ENCODE measurements at regions not wholly inside any gene's neighbourhood (a gene's known extent, or its start where the extent isn't known, plus 50 kb on each side); places are given as distances from the start of the nearest gene placed in this dataset.

DNA sequence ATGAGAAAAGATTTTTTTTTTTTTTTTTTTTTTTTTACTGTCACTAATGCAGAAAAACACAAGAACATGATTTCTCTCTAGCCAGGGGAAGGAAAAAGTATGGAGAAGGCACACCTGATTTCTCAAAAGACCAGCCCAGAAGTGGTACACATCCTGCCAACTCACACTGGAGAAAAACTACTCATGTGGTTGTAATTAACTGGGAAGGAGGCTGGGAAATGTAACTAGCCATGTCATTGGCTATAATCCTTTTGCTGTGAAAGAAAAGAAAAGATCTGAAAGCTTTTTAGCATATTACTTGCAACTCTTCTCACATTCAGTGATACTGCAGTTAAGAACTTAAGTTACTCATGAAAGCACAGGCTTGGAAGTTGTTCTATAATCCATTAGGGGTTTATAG is 195.9 kb upstream of the PMFBP1 start:
- no peak for DNase-seq (ENCODE audit: extremely low read depth in 1 of 2, low read depth in 1 of 2)

DNA sequence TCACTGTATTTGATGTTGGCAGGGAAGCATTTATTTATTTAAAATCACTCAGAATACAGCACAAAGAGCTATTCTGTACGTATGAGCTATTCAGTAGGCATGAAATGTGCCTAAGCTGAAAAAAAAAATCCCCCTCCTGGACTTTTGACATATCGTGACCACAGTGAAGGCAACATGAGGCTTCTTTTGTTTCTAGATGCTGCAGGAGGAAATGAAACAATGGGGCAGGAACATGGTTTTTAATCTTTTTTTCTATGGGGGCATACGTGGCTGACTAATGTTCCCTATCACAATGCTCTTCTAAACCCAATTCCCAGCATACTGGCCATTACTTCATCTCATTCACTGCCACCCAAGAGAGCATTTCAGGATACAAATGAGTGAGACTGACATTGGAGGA is 191.0 kb upstream of the PMFBP1 start:
- DNase-seq (ENCODE audit: extremely low read depth in 1 of 2, low read depth in 1 of 2) = no peak

DNA sequence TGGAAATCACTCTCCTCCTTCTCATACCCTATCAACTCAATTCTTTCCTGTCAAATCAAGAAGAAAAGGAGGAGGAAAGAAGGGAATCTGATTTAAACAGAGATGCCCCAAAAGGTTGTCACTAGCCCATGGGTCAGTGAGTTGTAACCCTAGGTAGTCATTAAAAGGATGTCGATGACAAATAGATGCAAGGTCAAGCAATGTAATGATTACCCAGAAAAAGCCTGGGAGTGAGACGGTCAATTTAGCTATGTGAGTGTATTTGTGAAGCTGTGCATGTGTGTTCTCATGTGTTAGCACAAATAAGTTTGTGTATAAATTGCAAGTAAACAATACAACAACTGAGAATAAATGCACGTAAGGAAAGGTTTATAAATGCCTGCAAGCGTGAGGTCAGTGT is 190.5 kb upstream of the PMFBP1 start:
- DNase-seq (ENCODE audit: extremely low read depth in 1 of 2, low read depth in 1 of 2) = no peak

DNA sequence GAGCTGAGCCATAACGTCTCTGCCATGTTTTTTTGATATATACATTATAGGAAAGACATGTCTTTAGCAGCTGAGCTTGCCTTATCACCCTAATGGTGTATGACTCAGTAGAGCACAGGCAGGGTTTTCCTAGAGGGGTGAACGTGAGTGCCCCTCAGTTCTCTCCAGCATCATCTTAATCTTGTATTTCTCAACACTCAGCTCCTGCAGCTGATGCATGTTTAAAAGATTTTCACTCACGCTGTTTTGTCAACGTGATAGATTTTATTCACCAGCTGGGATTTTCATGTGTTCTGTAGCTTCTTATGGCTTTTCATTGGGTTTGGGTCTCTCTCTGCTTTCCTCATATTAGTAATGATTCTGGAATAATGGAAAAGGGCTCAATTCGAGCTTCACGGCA is 186.0 kb upstream of the PMFBP1 start:
- no peak for DNase-seq (ENCODE audit: extremely low read depth in 1 of 2, low read depth in 1 of 2)

DNA sequence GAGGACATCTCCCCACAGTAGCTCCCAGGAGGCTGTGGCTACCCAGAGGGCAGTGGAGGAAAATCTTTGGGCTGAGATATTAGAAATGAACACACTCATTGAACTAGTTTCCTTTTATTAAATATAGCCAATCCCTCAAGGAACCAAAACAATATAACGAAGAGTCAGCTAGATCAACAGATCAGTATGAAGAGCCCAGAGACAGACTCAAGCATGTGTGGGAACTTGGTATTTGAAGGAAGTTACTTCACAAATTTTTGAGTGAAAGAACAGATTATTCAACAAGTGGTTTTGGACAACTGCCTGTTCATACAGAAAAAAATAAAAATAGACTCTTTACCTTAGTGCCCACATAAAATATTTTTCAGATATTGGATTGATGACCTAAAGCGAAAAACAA is 183.6 kb upstream of the PMFBP1 start:
- no peak for DNase-seq (ENCODE audit: extremely low read depth in 1 of 2, low read depth in 1 of 2)

DNA sequence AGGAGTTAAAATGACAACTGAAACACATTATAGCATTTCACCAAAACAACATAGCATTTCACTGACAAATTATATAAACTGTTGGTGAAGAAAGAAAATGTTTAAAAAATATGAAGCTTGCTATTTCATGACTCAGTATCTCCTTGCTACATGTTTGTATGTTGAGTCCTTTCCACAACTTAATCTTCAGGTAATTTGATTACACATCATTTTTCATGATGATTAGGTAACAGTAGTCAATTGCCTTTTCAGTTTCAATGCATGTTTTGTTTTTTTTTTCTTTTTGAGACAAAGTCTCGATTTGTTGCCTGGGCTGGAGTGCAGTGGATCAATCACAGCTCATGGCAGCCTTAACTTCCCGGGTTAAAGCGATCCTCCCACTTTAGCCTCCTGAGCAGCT is 177.8 kb upstream of the PMFBP1 start:
- DNase-seq (ENCODE audit: extremely low read depth in 1 of 2, low read depth in 1 of 2) = no peak

DNA sequence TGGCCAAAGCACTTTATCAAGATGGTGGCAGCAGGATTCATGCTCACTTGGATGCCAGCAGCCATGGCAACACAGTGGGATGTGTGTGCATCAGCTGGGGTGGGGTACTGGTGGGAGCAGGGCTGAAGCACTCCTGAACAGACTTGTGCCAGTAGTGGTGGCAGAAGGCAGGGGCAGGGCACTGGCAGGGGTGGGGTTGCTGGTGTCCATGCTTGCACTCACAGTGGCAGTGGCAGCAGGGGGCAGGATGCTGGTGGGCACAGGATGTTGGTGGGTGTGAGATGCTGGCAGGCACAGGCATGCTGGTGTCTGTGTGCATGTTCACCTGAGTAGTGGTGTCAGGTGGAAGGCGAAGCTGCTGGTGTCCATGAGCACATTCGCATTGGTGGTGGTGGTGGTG is 161.0 kb upstream of the PMFBP1 start:
- no peak for DNase-seq (ENCODE audit: extremely low read depth in 1 of 2, low read depth in 1 of 2)

DNA sequence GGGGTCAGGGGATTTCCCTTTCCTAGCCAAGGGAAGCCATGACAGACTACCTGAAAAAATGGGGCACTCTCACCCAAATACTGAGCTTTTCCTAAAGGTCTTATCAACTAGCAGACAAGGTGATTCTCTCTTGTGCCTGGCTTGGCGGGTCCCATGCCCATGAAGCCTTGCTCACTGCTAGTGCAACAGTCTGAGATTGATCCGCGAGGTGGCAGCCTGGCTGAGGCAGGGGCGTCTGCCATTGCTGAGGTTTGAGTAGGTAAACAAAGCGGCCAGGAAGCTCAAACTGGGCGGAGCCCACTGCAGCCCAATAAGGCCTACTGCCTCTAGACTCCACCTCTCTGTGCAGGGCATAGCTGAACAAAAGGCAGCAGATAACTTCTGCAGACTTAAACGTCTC is 152.6 kb upstream of the PMFBP1 start:
- DNase-seq (ENCODE audit: extremely low read depth in 1 of 2, low read depth in 1 of 2) = no peak

DNA sequence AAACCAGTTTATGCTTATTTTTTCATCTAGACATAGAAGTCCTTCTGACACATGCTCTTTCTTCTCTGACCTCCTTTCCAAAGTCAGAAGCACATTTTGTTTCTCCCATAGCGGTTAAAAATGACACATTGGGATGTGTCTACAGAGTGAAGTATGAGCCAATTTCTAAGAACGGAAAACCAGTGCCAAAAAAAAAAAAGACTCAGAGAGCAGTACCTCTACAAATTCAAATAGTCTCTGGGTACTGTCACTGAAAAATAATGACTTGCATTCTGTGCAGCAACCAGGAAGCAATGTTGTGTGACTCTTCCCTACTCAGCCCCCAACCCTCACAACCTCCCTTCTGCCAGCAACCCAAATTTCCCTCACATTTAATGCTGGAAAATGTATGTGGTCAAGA is 145.5 kb upstream of the PMFBP1 start:
- no peak for DNase-seq (ENCODE audit: extremely low read depth in 1 of 2, low read depth in 1 of 2)

DNA sequence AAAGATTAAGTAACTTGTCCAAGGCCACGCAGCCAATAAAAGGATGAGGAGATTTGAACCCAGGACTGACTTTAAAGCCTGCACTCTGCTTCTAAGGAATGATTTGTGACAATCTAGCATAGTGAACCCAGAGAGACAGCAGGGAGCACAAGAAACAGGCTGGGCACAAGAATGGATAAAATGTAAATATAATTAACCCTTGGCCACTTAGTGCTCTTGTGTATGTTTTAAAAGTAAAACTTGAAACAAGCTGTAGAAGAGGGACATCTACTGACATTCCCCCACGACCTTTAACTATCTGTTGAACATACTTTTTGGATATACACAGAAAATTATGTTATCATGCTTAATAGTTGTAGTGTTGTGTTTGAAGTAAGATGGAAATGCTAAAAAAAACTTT is 141.9 kb upstream of the PMFBP1 start:
- no peak for DNase-seq (ENCODE audit: extremely low read depth in 1 of 2, low read depth in 1 of 2)

DNA sequence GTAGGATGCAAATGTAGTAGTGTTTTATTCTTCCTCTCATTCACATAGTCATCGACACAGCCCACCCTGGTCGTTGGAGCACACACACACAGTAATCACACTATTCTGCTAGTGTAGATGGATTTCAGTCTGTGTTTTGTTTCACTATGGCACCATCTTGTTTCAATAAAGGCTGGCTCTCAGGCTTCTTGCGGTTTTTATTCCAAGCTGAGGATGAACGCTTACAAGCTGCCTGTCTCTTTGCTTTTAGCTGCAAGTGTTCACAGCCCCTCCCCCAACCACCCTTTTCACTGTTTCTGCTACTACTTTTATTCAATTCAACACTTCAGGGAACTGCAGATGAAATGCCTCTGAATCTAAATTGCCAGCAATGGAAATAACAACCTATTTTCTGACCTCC is 140.9 kb upstream of the PMFBP1 start:
- no peak for DNase-seq (ENCODE audit: extremely low read depth in 1 of 2, low read depth in 1 of 2)

DNA sequence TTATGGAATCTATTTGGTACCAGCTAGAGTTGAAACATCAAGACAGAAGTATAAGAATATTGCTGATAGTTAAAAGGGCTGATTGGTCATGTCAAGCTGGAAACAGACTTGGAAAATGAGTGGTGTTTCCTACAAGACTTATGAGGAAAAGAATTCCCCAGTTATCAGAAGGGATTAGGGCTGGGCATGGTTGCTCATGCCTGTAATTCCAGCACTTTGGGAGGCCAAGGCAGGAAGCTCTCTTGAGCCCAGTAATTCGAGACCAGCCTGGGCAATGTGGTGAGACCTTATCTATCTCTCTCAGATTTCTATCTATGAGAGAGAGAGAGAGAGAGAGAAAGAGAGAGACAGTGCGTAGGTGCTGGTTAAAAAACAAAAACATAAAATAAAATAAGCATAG is 139.5 kb upstream of the PMFBP1 start:
- DNase-seq (ENCODE audit: extremely low read depth in 1 of 2, low read depth in 1 of 2) = no peak

DNA sequence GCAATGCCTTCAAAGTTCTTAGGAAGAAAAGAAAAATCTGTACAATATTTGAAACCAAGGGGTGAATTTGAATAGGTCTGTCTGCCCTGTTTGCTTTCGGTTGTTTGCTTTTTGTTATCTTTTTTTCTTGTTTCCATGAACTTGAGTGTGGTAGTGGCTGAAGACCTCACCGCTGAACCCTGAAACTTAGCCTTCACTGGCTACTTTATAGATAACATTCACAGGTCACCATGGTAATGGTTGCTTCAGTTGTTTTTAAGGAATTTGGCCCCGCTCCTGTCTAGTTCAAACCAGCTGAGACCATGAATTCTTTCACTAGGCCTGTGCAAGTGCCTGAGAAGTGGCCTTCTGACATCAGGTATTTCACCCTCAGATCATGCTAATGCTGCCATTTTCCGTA is 137.0 kb upstream of the PMFBP1 start:
- no peak for DNase-seq (ENCODE audit: extremely low read depth in 1 of 2, low read depth in 1 of 2)

DNA sequence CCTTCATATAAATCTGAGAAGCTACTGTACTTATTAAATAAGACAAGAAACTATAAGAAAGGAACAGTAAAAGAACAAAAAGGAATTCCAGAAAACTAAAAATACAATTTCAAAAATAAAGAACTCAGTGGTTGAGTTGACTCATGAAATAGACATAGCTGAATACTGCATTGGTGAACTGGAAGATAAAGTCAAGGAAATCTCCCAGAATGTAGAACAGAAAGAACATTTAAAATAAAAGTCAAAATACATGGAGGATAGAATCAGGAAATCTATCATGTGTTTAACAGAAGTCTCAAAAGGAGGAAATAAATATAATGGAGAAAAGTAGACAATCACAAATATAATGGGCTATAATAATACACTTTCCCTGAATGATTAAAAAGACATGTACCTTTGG is 136.4 kb upstream of the PMFBP1 start:
- DNase-seq (ENCODE audit: extremely low read depth in 1 of 2, low read depth in 1 of 2) = no peak

DNA sequence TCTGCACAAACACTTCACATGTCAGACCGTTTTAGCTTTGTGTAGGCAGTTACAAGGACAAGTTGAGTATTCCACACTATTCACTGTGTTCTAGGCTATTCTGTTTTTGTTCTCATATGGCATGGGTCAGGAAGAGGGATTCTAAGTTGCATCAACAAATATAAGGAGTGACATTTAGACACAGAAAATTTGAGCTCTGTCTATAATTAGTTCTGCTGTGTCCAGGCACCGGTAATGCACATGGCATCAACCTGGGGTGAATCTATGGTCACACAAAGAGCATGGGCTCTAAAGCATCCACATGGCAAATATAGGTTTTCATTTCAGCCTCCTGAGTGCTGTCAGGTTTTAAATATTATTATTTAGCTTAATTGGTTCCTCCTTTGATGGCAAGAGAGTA is 130.4 kb upstream of the PMFBP1 start:
- DNase-seq (ENCODE audit: extremely low read depth in 1 of 2, low read depth in 1 of 2) = no peak

DNA sequence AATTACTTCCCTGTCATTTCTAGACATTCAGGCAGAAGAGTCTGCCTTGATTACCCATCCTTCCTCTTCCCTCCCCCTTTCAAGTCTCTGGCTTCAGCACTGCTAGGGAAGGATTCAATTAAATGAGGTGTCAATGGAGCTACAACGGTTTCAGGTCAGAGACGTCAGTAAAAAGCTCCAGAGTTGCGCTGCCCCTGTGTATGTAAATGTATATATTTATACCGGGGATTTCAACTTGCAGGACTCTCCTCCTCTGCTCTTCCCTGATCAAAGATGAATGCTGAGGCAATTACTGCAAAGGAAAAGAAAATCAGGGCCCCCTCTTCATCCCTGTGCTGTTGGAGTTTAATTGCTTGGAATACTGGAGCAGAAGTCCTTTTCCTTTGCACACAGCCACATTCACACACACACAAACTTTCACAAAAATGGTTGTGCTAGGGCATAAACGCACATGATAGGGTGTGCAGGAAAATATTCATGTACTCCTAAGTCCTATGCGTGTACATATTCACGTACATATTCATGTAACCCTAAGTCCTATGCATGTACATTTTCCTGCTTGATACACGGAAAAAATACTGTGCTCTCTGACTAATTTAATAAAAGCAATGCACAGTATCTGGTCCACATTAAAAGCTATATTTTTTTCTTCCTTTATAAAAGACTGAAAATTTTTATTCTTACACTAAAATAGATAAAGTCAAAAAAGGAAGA is 129.7 kb upstream of the PMFBP1 start:
- DNase-seq (ENCODE audit: extremely low read depth in 1 of 2, low read depth in 1 of 2) = no peak

DNA sequence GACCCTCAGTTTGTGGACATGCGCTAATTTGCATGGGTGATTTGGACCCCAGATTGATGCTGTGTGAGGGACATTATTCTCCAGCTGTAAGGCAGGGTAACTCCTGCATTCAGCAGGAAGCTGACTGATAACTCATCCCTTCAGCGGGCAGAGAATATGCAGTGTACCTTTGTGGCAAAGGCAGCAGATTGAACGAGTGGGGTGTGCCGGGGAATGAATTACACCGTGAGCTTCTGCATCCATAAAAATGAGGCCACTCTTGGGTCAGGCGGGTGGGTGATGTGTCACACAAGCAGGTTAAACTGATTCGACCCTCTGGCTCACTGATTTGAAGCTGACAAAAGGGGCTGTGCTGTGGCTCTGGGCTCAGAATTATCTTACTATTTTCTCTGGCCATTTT is 128.9 kb upstream of the PMFBP1 start:
- DNase-seq (ENCODE audit: extremely low read depth in 1 of 2, low read depth in 1 of 2) = no peak

DNA sequence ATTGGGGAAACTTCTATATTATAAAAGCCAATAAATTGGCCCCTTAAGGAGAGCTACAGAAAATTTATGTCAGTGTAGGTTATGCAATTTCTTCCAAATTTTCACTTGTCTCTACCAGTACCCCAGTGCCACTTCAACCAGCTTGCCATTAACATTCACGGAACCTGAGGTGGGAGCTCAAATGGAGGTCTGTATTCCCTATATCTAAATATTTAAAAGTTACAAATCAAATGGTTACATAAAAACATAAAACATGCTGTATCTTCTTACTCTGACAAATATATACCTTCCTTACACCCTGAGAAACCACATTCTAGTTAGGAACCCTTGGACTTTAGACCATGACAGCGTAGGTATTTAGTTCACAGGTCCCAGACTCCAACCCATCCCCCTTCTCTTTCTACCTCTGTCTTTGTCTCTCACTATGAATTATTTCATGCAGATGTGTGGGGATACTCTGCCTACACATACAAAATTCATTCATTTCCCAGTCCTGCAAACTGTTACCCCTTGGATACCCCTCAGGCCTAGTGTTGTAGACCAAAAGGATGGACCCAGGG is 127.8 kb upstream of the PMFBP1 start:
- DNase-seq (ENCODE audit: extremely low read depth in 1 of 2, low read depth in 1 of 2) = no peak

DNA sequence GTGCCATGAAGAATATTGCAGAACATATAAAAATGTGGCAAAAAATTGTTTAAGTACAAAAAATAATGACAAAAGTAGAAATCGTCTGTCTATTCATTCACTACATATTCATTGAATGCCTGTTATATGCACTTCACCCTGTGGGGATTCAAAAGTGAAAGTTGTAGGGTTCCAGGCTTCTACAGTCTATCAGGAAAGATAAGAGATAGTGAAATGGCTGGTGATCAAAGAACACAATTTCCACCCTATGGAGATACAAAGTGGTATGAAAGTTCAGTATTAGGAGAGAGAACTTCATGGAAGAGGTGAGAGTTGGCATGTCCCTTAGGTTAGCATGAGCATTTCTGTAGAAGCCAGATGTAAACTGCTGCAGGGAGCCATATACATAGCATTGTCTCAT is 127.0 kb upstream of the PMFBP1 start:
- DNase-seq (ENCODE audit: extremely low read depth in 1 of 2, low read depth in 1 of 2) = no peak

DNA sequence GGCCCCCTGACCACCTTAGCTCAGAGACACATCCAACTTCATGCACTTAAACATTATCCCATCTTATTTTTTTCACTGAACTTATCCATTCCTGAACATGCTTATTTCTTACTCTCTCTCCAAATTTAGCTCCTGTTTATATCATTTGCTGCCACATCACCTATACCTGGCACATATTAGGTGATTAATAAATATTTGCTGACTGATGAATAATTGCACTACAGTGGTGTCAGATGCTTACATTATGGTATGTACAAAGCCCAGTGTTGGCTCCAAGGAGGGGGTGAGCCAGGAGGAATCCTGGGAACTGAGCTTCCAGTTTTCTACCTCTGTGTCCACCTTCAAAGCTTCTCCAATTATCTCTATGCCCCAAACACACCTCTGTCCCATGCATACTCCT is 124.0 kb upstream of the PMFBP1 start:
- no peak for DNase-seq (ENCODE audit: extremely low read depth in 1 of 2, low read depth in 1 of 2)

DNA sequence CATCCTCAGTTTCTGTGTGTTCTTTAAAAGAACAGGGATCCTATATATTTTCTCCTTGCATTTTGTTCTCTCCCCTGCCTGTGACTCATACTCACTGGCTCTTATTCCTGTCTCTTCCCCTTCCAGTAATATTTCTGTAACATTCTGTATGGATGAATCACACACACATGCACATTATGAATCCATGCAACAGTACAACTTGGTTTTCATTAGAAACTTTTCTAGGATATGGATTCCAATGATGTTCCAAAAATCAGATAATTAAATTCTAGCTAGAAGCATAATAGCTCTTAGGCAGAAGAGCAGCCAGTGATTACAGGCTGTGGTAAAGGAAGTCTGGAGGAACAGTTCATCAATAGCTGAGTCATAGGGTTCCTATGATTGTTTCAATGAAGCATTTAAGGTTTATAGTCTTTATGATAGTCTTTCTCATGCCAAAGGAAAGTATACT is 119.6 kb upstream of the PMFBP1 start:
- no peak for DNase-seq (ENCODE audit: extremely low read depth in 1 of 2, low read depth in 1 of 2)

DNA sequence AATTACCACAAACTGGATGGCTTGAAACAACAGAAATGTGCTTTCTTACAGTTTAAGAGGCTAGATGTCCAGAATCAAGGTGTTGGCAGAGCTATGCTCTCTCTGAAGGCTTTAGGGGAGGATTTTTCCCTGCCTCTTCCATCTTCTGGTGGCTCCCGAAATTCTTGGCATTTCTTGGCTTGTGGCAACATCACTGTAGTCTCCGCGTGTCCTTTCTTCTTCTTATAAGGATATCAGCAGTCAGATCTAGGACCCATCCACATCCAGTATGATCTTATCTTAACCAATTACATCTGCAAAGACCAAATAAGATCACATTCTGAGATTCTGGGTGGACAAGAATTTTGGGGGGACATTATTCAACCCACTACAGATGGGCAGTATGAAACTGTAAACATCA is 119.2 kb upstream of the PMFBP1 start:
- DNase-seq (ENCODE audit: extremely low read depth in 1 of 2, low read depth in 1 of 2) = no peak

DNA sequence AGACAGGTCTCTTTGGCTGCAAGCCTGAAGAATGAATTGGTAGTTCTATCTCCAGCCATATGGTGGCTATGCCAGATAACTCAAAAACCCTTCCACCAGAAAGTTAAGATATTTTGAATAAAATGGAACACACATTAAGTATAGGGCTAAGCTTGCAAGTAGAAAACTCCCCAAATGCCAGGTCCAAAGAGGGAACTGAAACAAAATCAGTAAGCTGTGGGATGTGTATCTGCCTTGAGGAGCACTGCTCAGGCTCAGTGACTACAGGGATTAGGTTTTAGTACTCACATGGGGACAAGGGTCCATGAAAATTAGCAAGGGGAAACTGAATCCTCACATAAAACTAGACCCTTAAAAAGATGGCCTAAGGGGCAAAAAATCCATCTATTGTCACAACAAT is 115.7 kb upstream of the PMFBP1 start:
- DNase-seq (ENCODE audit: extremely low read depth in 1 of 2, low read depth in 1 of 2) = no peak
